ENCODE measurements at regions not wholly inside any gene's neighbourhood (a gene's known extent, or its start where the extent isn't known, plus 50 kb on each side); places are given as distances from the start of the nearest gene placed in this dataset.

DNA sequence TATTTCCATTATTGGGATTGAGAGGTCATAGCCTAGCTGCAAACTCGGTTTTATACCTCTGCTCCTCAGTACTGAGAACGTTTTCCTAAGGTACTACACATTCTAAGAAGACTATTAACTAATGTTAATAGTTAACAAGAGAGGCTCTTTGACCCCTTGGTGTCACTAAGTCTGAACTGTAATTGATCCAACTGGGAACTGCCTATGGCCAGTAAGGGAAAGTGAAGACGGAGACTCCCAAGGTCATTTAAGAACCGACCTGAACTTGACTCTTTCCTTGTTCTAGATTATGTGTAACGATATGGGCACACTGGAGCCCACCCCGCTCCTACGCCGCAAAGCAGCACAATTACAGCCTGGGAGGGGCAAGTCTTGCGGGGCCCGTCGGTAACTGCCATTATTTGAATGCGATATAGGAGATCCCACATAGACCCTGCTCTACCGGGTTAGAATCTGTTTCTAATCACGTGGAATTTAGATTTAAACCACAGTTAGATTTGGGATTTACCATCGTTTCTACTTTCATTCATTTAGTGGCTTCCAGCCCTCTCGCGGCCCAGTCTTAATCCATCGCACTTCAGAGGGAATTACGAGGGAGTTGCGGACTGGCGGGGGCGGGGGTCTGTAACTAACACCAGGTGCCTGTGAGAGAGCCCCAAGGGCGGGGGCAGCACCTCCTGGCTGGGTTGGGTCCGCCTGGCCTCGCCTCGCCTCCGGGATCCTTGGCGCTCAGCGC lies 84.1 kb upstream of the EPB41L3 start:
- intact Hi-C loops (cut with micrococcal nuclease; ENCODE audit: unreplicated experiment) = no loop called here
- ChIA-PET CTCF (no interaction called here), POLR2A (ENCODE audit: low non-redundant PET) (no interaction called here)
- H3K4me1 ChIP-seq (ENCODE audit: insufficient read depth, low read length, poor library complexity, severe bottlenecking) = no peaks in the 10 kb centered on the region
- BruUV-seq (replicated peaks) = no TSS peak
- no peak overlapping the region for H3K27ac ChIP-seq (ENCODE audit: low read depth, low read length, poor library complexity, severe bottlenecking)
- TF ChIP-seq EZH2 (IDR thresholded peaks at IDR 0.05; ENCODE audit: borderline replicate concordance, low read depth, low read length, poor library complexity, severe bottlenecking) = no peak
- TF ChIP-seq CTCF (conservative IDR thresholded peaks at IDR 0.05; ENCODE audit: low read depth, low read length) = no peak
- H3K4me3 ChIP-seq (ENCODE audit: low read depth, low read length, poor library complexity, severe bottlenecking) = peak overlapping the region; percentile 24
- H3K27me3 ChIP-seq (replicated peaks; ENCODE audit: insufficient read depth, low read depth, low read length, poor library complexity) = peaks cover 80% of the 10 kb centered on the region
- H3K9me3 ChIP-seq (ENCODE audit: low read depth, low read length, poor library complexity, severe bottlenecking) = no peaks in the 10 kb centered on the region
- no peaks in the 10 kb centered on the region for H3K36me3 ChIP-seq (ENCODE audit: insufficient read depth, low read length, poor library complexity, severe bottlenecking)
- no peak for DNase-seq (ENCODE audit: low spot score)

DNA sequence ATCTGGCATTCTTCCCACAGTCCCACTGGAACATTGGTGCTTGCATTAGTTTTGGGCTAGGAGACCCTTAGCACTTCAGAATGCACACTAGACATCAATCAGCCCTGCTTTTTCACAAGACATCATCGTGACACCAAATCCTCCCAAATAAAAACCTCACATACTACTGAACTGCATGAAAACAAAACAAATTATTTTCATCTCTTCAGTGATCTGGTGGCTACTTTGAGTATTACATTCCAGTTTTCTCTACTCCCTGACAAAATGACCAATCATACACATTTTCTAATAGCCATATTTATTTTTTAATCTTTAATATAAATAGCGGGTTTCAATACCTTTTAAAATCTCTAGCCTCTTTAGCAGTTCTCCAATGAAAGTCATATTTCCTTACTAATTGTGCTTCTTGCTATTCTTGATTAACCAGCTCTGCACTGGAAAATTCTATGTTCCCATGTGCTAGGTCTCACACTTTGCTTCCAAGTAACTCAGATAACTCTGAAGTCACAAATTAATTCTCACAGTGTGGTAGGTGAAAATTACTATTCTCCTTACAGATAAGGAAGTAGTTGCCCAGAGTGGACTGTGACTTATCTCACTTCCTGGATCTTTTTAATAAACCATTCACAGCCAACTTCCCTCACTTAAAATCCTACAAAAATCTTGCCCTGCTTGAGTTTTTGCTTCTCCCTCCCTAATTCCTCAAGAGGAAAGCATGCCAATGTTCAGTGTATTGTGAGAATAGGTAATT lies 82.5 kb upstream of the EPB41L3 start:
- ChIA-PET CTCF (no interaction called here), POLR2A (ENCODE audit: low non-redundant PET) (no interaction called here)
- Histone ChIP-seq H3K4me3 (ENCODE audit: low read depth, low read length, poor library complexity, severe bottlenecking) (no peak overlapping the region), H3K27ac (ENCODE audit: low read depth, low read length, poor library complexity, severe bottlenecking) (no peak overlapping the region), H3K4me1 (ENCODE audit: insufficient read depth, low read length, poor library complexity, severe bottlenecking) (no peaks in the 10 kb centered on the region), H3K9me3 (ENCODE audit: low read depth, low read length, poor library complexity, severe bottlenecking) (no peaks in the 10 kb centered on the region), H3K27me3 (replicated peaks; ENCODE audit: insufficient read depth, low read depth, low read length, poor library complexity) (peaks cover 74% of the 10 kb centered on the region), H3K36me3 (ENCODE audit: insufficient read depth, low read length, poor library complexity, severe bottlenecking) (no peaks in the 10 kb centered on the region)
- intact Hi-C loops (cut with micrococcal nuclease; ENCODE audit: unreplicated experiment) = no loop called here
- TF ChIP-seq CTCF (conservative IDR thresholded peaks at IDR 0.05; ENCODE audit: low read depth, low read length) (no peak), EZH2 (IDR thresholded peaks at IDR 0.05; ENCODE audit: borderline replicate concordance, low read depth, low read length, poor library complexity, severe bottlenecking) (no peak)
- BruUV-seq (replicated peaks) = no TSS peak
- DNase-seq (ENCODE audit: low spot score) = no peak

DNA sequence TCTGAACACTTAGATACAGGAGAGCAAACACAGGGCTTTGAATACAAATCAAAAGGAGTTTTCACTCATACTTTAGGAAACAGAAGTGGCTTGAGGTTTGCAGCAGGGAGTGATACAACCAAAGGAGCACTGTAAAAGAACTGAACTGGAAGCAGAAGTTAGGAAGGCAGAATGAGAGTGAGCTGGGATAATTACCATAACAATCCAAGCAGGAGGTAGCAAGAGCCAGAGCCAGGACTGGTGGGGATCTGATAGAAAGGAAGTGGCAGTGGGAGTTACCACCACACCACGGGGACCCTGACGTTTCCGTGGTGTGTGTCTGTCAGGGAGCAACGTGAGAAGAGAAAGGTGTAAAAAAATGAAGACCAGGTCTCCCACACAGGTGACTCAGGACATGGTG lies 81.3 kb upstream of the EPB41L3 start:
- ChIA-PET POLR2A (ENCODE audit: low non-redundant PET) (no interaction called here), CTCF (no interaction called here)
- no peak overlapping the region for H3K27ac ChIP-seq (ENCODE audit: low read depth, low read length, poor library complexity, severe bottlenecking)
- peaks cover 68% of the 10 kb centered on the region for H3K27me3 ChIP-seq (replicated peaks; ENCODE audit: insufficient read depth, low read depth, low read length, poor library complexity)
- no peaks in the 10 kb centered on the region for H3K9me3 ChIP-seq (ENCODE audit: low read depth, low read length, poor library complexity, severe bottlenecking)
- no peaks in the 10 kb centered on the region for H3K36me3 ChIP-seq (ENCODE audit: insufficient read depth, low read length, poor library complexity, severe bottlenecking)
- DNase-seq (ENCODE audit: low spot score) = no peak
- no peak overlapping the region for H3K4me3 ChIP-seq (ENCODE audit: low read depth, low read length, poor library complexity, severe bottlenecking)
- H3K4me1 ChIP-seq (ENCODE audit: insufficient read depth, low read length, poor library complexity, severe bottlenecking) = no peaks in the 10 kb centered on the region
- intact Hi-C loops (cut with micrococcal nuclease; ENCODE audit: unreplicated experiment) = no loop called here
- BruUV-seq (replicated peaks) = no TSS peak
- TF ChIP-seq CTCF (conservative IDR thresholded peaks at IDR 0.05; ENCODE audit: low read depth, low read length) = no peak
- TF ChIP-seq EZH2 (IDR thresholded peaks at IDR 0.05; ENCODE audit: borderline replicate concordance, low read depth, low read length, poor library complexity, severe bottlenecking) = no peak
